ENCODE measurements at regions not wholly inside any gene's neighbourhood (a gene's known extent, or its start where the extent isn't known, plus 50 kb on each side); places are given as distances from the start of the nearest gene placed in this dataset.

- TF ChIP-seq, protein P1, sequence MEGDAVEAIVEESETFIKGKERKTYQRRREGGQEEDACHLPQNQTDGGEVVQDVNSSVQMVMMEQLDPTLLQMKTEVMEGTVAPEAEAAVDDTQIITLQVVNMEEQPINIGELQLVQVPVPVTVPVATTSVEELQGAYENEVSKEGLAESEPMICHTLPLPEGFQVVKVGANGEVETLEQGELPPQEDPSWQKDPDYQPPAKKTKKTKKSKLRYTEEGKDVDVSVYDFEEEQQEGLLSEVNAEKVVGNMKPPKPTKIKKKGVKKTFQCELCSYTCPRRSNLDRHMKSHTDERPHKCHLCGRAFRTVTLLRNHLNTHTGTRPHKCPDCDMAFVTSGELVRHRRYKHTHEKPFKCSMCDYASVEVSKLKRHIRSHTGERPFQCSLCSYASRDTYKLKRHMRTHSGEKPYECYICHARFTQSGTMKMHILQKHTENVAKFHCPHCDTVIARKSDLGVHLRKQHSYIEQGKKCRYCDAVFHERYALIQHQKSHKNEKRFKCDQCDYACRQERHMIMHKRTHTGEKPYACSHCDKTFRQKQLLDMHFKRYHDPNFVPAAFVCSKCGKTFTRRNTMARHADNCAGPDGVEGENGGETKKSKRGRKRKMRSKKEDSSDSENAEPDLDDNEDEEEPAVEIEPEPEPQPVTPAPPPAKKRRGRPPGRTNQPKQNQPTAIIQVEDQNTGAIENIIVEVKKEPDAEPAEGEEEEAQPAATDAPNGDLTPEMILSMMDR (IDR thresholded peaks at IDR 0.05 in 4 of 5, conservative IDR thresholded peaks at IDR 0.05 in 1 of 5): no peak
- TF ChIP-seq POLR2A (IDR thresholded peaks at IDR 0.05): no peak
These were observed 286.9 kb downstream of the XXYLT1 start for GRCh38 chr3:194984066-194984465.

Measured in gastrocnemius medialis (tissue), 4 donors.